H9 (cell line): ENCODE measurements at regions not wholly inside any gene's neighbourhood (a gene's known extent, or its start where the extent isn't known, plus 50 kb on each side); places are given as distances from the start of the nearest gene placed in this dataset.

ENCODE experiments used
- DNase-seq: peaks from one replicate; pipeline ENCODE4 v3.0.0-alpha.2; 2017
- H2AFZ ChIP-seq: one replicate; pipeline ENCODE4 v1.6.1; 2013; ENCODE audit warnings: mild to moderate bottlenecking, low read length, control low read depth, moderate library complexity
- H2AK5ac ChIP-seq: 2 replicates; pipeline ENCODE4 v1.6.1; 2013; ENCODE audit warnings: low read length, control low read depth, mixed read lengths; ENCODE audit not compliant: insufficient read length
- H2BK120ac ChIP-seq: one replicate; pipeline ENCODE4 v1.6.1; 2013; ENCODE audit warnings: low read depth, mild to moderate bottlenecking, low read length, control low read depth, inconsistent platforms; ENCODE audit not compliant: poor library complexity, severe bottlenecking
- H2BK12ac ChIP-seq: 2 replicates; pipeline ENCODE4 v1.6.1; 2013; ENCODE audit warnings: low read length, control low read depth, mixed read lengths, low read depth; ENCODE audit not compliant: insufficient read length
- H2BK15ac ChIP-seq: 2 replicates; pipeline ENCODE4 v1.6.1; 2013; ENCODE audit warnings: low read depth, low read length, control low read depth
- H2BK20ac ChIP-seq: one replicate; pipeline ENCODE4 v1.6.1; 2013; ENCODE audit warnings: low read depth, mild to moderate bottlenecking, low read length, control low read depth, inconsistent platforms; ENCODE audit not compliant: poor library complexity, severe bottlenecking
- H2BK5ac ChIP-seq: 2 replicates; pipeline ENCODE4 v1.6.1; 2013; ENCODE audit warnings: low read length, control low read depth, mixed read lengths; ENCODE audit not compliant: insufficient read length
- H3K14ac ChIP-seq: 2 replicates; pipeline ENCODE4 v1.6.1; 2013; ENCODE audit warnings: low read length, control low read depth; ENCODE audit not compliant: insufficient read depth
- H3K18ac ChIP-seq: 2 replicates; pipeline ENCODE4 v1.6.1; 2013; ENCODE audit warnings: low read depth, mild to moderate bottlenecking, mixed read lengths, low read length, control low read depth; ENCODE audit not compliant: insufficient read length
- H3K23ac ChIP-seq: 2 replicates; pipeline ENCODE4 v1.6.1; 2013; ENCODE audit warnings: low read length, control low read depth, mixed read lengths, low read depth; ENCODE audit not compliant: insufficient read length
- H3K23me2 ChIP-seq: 2 replicates; pipeline ENCODE4 v1.6.1; 2013; ENCODE audit warnings: low read depth, mild to moderate bottlenecking, mixed read lengths, low read length, control low read depth; ENCODE audit not compliant: insufficient read length, poor library complexity, severe bottlenecking
- H3K27ac ChIP-seq: 2 replicates; pipeline ENCODE4 v1.5.1; 2013; ENCODE audit warnings: low read length, control low read depth, mixed read lengths, low read depth; ENCODE audit not compliant: insufficient read length
- H3K27me3 ChIP-seq: 2 replicates; pipeline ENCODE4 v1.6.1; 2013; ENCODE audit warnings: low read length, control low read depth, inconsistent platforms; ENCODE audit not compliant: insufficient read depth
- H3K4ac ChIP-seq: 2 replicates; pipeline ENCODE4 v1.6.1; 2013; ENCODE audit warnings: low read depth, mild to moderate bottlenecking, control low read depth, inconsistent platforms, low read length, moderate library complexity
- H3K4me1 ChIP-seq: 2 replicates; pipeline ENCODE4 v1.6.1; 2013; ENCODE audit warnings: low read length, control low read depth, inconsistent platforms; ENCODE audit not compliant: insufficient read depth
- H3K4me2 ChIP-seq: 2 replicates; pipeline ENCODE4 v1.6.1; 2013; ENCODE audit warnings: low read length, control low read depth, mixed read lengths; ENCODE audit not compliant: insufficient read length, insufficient read depth
- H3K56ac ChIP-seq: 2 replicates; pipeline ENCODE4 v1.6.1; 2013; ENCODE audit warnings: low read depth, mild to moderate bottlenecking, mixed read lengths, low read length, control low read depth; ENCODE audit not compliant: insufficient read length
- H3K79me1 ChIP-seq: 2 replicates; pipeline ENCODE4 v1.6.1; 2013; ENCODE audit warnings: low read depth, mild to moderate bottlenecking, moderate library complexity, low read length, control low read depth, inconsistent platforms; ENCODE audit not compliant: insufficient read depth, poor library complexity, severe bottlenecking
- H3K79me2 ChIP-seq: 2 replicates; pipeline ENCODE4 v1.6.1; 2013; ENCODE audit warnings: low read length, control low read depth, inconsistent platforms; ENCODE audit not compliant: insufficient read depth
- H3K9ac ChIP-seq: 2 replicates; pipeline ENCODE4 v1.6.1; 2013; ENCODE audit warnings: low read length, control low read depth, mixed read lengths; ENCODE audit not compliant: insufficient read length; ENCODE audit errors: extremely low read depth
- H3K9me3 ChIP-seq: one replicate; pipeline ENCODE4 v1.6.1; 2013; ENCODE audit warnings: low read depth, low read length, inconsistent platforms; ENCODE audit not compliant: control insufficient read depth
- H3T11ph ChIP-seq: one replicate; pipeline ENCODE4 v1.6.1; 2013; ENCODE audit warnings: mild to moderate bottlenecking, low read length, control low read depth, inconsistent platforms
- H4K20me1 ChIP-seq: one replicate; pipeline ENCODE4 v1.6.1; 2013; ENCODE audit not compliant: control insufficient read depth, insufficient read length, insufficient read depth
- H4K5ac ChIP-seq: 2 replicates; pipeline ENCODE4 v1.6.1; 2013; ENCODE audit warnings: low read depth, mild to moderate bottlenecking, mixed read lengths, low read length, control low read depth; ENCODE audit not compliant: insufficient read length
- H4K8ac ChIP-seq: replicated peaks from 2 replicates; pipeline ENCODE4 v1.6.1; 2013; ENCODE audit warnings: low read length, control low read depth, mixed read lengths, low read depth; ENCODE audit not compliant: insufficient read length
- H4K91ac ChIP-seq: 2 replicates; pipeline ENCODE4 v1.6.1; 2013; ENCODE audit warnings: low read depth, mild to moderate bottlenecking, moderate library complexity, mixed read lengths, low read length, control low read depth; ENCODE audit not compliant: insufficient read length
- H3K27ac Mint-ChIP-seq, 3 experiments: 2 replicates in 2 of 3; 3 replicates in 1 of 3; pipeline ENCODE4 v1.8.0; 2020 to 2021; ENCODE audit warnings: mixed read lengths in 3 of 3, mild to moderate bottlenecking in 1 of 3, moderate library complexity in 1 of 3
- H3K27me3 Mint-ChIP-seq: 2 replicates; pipeline ENCODE4 v1.8.0; 2021; ENCODE audit warnings: low read depth, mild to moderate bottlenecking, moderate library complexity, mixed read lengths
- H3K36me3 Mint-ChIP-seq, 3 experiments: 2 replicates in 2 of 3; 3 replicates in 1 of 3; pipeline ENCODE4 v1.8.0; 2020 to 2021; ENCODE audit warnings: low read depth in 3 of 3, mixed read lengths in 3 of 3; ENCODE audit not compliant: insufficient read depth in 1 of 3
- H3K4me1 Mint-ChIP-seq, 2 experiments: 2 replicates each; pipeline ENCODE4 v1.8.0; 2020; ENCODE audit warnings: mixed read lengths in 2 of 2
- H3K4me3 Mint-ChIP-seq, 2 experiments: 2 replicates in 1 of 2; 3 replicates in 1 of 2; pipeline ENCODE4 v1.8.0; 2020 to 2021; ENCODE audit warnings: mild to moderate bottlenecking in 2 of 2, mixed read lengths in 2 of 2, moderate library complexity in 1 of 2
- H3K9me3 Mint-ChIP-seq, 2 experiments: 2 replicates in 1 of 2; 3 replicates in 1 of 2; pipeline ENCODE4 v1.8.0; 2020; ENCODE audit warnings: mild to moderate bottlenecking in 2 of 2, mixed read lengths in 2 of 2, moderate library complexity in 1 of 2
- CTCF ChIP-seq: fragments of 200-600 bp; sonication (generic); conservative IDR thresholded peaks from 3 replicates; pipeline ENCODE4 v1.8.0; 2021; ENCODE audit warnings: antibody characterized with exemption, mild to moderate bottlenecking
- WGBS: extraction: QIAGEN DNeasy Blood & Tissue Kit; methylation state at CpG from one replicate; pipeline ENCODE4 v1.1.7; 2013; ENCODE audit warnings: missing lambda C conversion rate, low lambda C conversion rate, mixed read lengths; ENCODE audit not compliant: insufficient read length; ENCODE audit errors: extremely low coverage; 5-methylcytosine and 5-hydroxymethylcytosine counted together

DNA sequence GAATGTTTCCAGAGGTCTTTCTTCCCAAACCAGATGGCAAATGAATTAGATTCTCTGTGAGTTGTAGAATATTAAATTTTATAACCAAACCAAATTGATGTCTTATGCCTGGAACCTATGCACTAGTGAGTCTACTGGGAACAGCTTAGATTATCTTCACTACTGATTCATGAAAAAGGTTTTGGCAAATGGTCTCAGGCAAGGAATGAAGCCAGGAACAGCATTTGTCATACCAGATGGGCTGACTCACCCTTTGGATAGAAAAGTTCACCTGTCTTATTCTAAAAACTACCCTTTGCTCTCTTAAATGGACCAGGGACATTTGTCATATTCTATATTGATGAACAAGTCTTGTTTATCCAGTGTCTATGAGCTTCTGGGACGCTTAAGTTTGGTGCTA lies 135.4 kb upstream of the ECI2 start:
- Histone ChIP-seq H2AFZ (no peak overlapping the region), H3K9ac (no peak overlapping the region), H3K9me3 (no peaks in the 10 kb centered on the region), H3K23ac (no peak overlapping the region), H2BK120ac (no peak overlapping the region), H3T11ph (no peak overlapping the region), H4K8ac (no peak overlapping the region), H2BK5ac (no peak overlapping the region), H4K5ac (no peak overlapping the region), H2BK20ac (no peak overlapping the region), H2AK5ac (no peak overlapping the region), H4K20me1 (no peaks in the 10 kb centered on the region), H3K27me3 (no peaks in the 10 kb centered on the region), H3K27ac (no peak overlapping the region), H2BK15ac (no peak overlapping the region), H3K18ac (no peak overlapping the region), H3K4me2 (no peak overlapping the region), H3K14ac (no peak overlapping the region), H3K79me1 (no peaks in the 10 kb centered on the region), H3K4me1 (no peaks in the 10 kb centered on the region), H3K56ac (no peak overlapping the region), H2BK12ac (no peak overlapping the region), H3K4ac (no peak overlapping the region), H4K91ac (no peak overlapping the region), H3K79me2 (no peaks in the 10 kb centered on the region), H3K23me2 (no peaks in the 10 kb centered on the region)
- DNase-seq: no peak
- no CpG with 5 or more reads among the region's 1 CpG for WGBS
- Mint-ChIP-seq H3K36me3 (no peaks in the 10 kb centered on the region), H3K27ac (no peak overlapping the region), H3K9me3 (no peaks in the 10 kb centered on the region; a peak in 2 of 5 replicates), H3K4me1 (peaks cover 14 to 15% of the 10 kb centered on the region in 2 experiments), H3K4me3 (no peak overlapping the region), H3K27me3 (0 out of 2 replicates have a peak, but pooled peaks cover 2% of the 10 kb centered on the region)
- no peak for TF ChIP-seq CTCF
